Spleen (tissue), 11 donors: ENCODE measurements at regions not wholly inside any gene's neighbourhood (a gene's known extent, or its start where the extent isn't known, plus 50 kb on each side); places are given as distances from the start of the nearest gene placed in this dataset.

Experiments
- DNase-seq: peaks from one replicate; pipeline ENCODE4 v3.0.0-alpha.2; 2020
- H3K27ac ChIP-seq, 8 donors: fragments of 200-600 bp; sonication (generic) in 7 of 8; 1 replicate in 4 of 8; 2 replicates in 4 of 8; pipeline versions ENCODE4 v1.5.0 to v1.8.0; 2016 to 2021; ENCODE audit warnings: inconsistent platforms in 4 of 8, mild to moderate bottlenecking in 4 of 8, moderate library complexity in 1 of 8
- H3K27me3 ChIP-seq, 7 donors: fragments of 200-600 bp; sonication (generic) in 6 of 7; replicated peaks in 1 of 7; 1 replicate in 4 of 7; 2 replicates in 3 of 7; pipeline versions ENCODE4 v1.5.0 to v1.8.0; 2016 to 2021; ENCODE audit warnings: inconsistent platforms in 3 of 7, mild to moderate bottlenecking in 1 of 7
- H3K36me3 ChIP-seq, 6 donors: fragments of 200-600 bp; sonication (generic) in 5 of 6; 1 replicate in 4 of 6; 2 replicates in 2 of 6; pipeline versions ENCODE4 v1.5.0 to v1.8.0; 2016 to 2021; ENCODE audit warnings: inconsistent platforms in 2 of 6
- H3K4me1 ChIP-seq, 6 donors: fragments of 200-600 bp; sonication (generic) in 5 of 6; 1 replicate in 3 of 6; 2 replicates in 3 of 6; pipeline versions ENCODE4 v1.5.0 to v1.8.0; 2016 to 2021; ENCODE audit warnings: inconsistent platforms in 3 of 6
- H3K4me3 ChIP-seq, 8 donors: fragments of 200-600 bp; sonication (generic) in 7 of 8; 1 replicate in 4 of 8; 2 replicates in 4 of 8; pipeline versions ENCODE4 v1.5.0 to v1.8.0; 2016 to 2021; ENCODE audit warnings: inconsistent platforms in 4 of 8, mild to moderate bottlenecking in 4 of 8, moderate library complexity in 2 of 8
- H3K9me3 ChIP-seq, 8 donors: fragments of 200-600 bp; sonication (generic) in 7 of 8; 1 replicate in 4 of 8; 2 replicates in 4 of 8; pipeline versions ENCODE4 v1.5.0 to v1.8.0; 2016 to 2021; ENCODE audit warnings: inconsistent platforms in 4 of 8
- POLR2A ChIP-seq, 3 donors: fragments of 450-650 bp; IDR thresholded peaks; one replicate each; pipeline ENCODE4 v1.5.1; 2017; ENCODE audit warnings: antibody characterized with exemption in 3 of 3, mild to moderate bottlenecking in 1 of 3
- POLR2AphosphoS5 ChIP-seq, 3 donors: sonication (generic); formaldehyde crosslinking; IDR thresholded peaks; one replicate each; pipeline ENCODE4 v1.5.1; 2017; ENCODE audit warnings: antibody characterized with exemption in 3 of 3
- WGBS, 5 donors: extraction: QIAGEN DNeasy Blood & Tissue Kit in 3 of 5; methylation state at CpG; one replicate each; pipeline versions ENCODE4 v1.1.5 to v1.1.7; 2013 to 2018; 5-methylcytosine and 5-hydroxymethylcytosine counted together
- intact Hi-C: fragments of 100-400 bp; cut with DNase I; formaldehyde crosslinking; loops from one replicate; pipeline ENCODE4 v1.15.0; 2023; ENCODE audit warnings: low total_unique reads
- TF ChIP-seq, protein P1 (sequence below), 11 experiments: fragments of 200-600 bp in 7 of 11; fragments of 450-650 bp in 4 of 11; sonication (generic) in 4 of 11; IDR thresholded peaks in 8 of 11; conservative IDR thresholded peaks in 3 of 11; 1 replicate in 7 of 11; 2 replicates in 4 of 11; pipeline versions ENCODE4 v1.4.0 to v1.8.0; 2016 to 2021; ENCODE audit warnings: antibody characterized with exemption in 11 of 11, inconsistent platforms in 4 of 11, mild to moderate bottlenecking in 1 of 11
- donor health status: healthy with polysubstance abuse.
- donor health status: DM: no; HTN: no; CAD: no; lungs with moderate emphysema.
- donor health status: DM: no; HTN: no; CAD: no.
- donor health status: Bipolar disorder and iron deficiency.
- donor health status: healthy.
- donor health status: DM: no; HTN: no; CAD: no.
- donor health status: DM: yes; HTN: yes; CAD: no.

- 76 to 93% (median 82%) methylated on average over 2 of the region's 2 CpGs for WGBS, 5 donors
- no peak for TF ChIP-seq POLR2A (IDR thresholded peaks at IDR 0.05)
- no peak for TF ChIP-seq POLR2AphosphoS5 (IDR thresholded peaks at IDR 0.05)
- TF ChIP-seq, protein P1, sequence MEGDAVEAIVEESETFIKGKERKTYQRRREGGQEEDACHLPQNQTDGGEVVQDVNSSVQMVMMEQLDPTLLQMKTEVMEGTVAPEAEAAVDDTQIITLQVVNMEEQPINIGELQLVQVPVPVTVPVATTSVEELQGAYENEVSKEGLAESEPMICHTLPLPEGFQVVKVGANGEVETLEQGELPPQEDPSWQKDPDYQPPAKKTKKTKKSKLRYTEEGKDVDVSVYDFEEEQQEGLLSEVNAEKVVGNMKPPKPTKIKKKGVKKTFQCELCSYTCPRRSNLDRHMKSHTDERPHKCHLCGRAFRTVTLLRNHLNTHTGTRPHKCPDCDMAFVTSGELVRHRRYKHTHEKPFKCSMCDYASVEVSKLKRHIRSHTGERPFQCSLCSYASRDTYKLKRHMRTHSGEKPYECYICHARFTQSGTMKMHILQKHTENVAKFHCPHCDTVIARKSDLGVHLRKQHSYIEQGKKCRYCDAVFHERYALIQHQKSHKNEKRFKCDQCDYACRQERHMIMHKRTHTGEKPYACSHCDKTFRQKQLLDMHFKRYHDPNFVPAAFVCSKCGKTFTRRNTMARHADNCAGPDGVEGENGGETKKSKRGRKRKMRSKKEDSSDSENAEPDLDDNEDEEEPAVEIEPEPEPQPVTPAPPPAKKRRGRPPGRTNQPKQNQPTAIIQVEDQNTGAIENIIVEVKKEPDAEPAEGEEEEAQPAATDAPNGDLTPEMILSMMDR (IDR thresholded peaks at IDR 0.05 in 8 of 11, conservative IDR thresholded peaks at IDR 0.05 in 3 of 11), result no peak
- DNase-seq, result no peak
- Histone ChIP-seq H3K4me1 (no peaks in the 10 kb centered on the region), H3K27ac (no peak overlapping the region), H3K27me3 (no peaks in the 10 kb centered on the region), H3K36me3 (no peaks in the 10 kb centered on the region), H3K9me3 (peaks cover 0 to 1% (median 0%) of the 10 kb centered on the region in 8 donors), H3K4me3 (no peak overlapping the region)
- intact Hi-C loops, result no loop called here
Observed at GRCh38 chr12:63323942-63324341, 172.9 kb upstream of the AVPR1A start.

- Histone ChIP-seq H3K36me3 (no peaks in the 10 kb centered on the region), H3K4me3 (no peak overlapping the region), H3K4me1 (no peaks in the 10 kb centered on the region), H3K9me3 (peaks cover 0 to 7% (median 0%) of the 10 kb centered on the region in 8 donors), H3K27me3 (no peaks in the 10 kb centered on the region), H3K27ac (no peak overlapping the region)
- no peak for DNase-seq
- WGBS, 5 donors, result 43 to 88% (median 77%) methylated on average over 2 of the region's 2 CpGs
- intact Hi-C loops, result no loop called here
- TF ChIP-seq POLR2A (IDR thresholded peaks at IDR 0.05), result no peak
- TF ChIP-seq POLR2AphosphoS5 (IDR thresholded peaks at IDR 0.05), result no peak
- TF ChIP-seq, protein P1 (IDR thresholded peaks at IDR 0.05 in 8 of 11, conservative IDR thresholded peaks at IDR 0.05 in 3 of 11), result no peak
Observed at GRCh38 chr12:63321373-63321772, 170.4 kb upstream of the AVPR1A start.

DNA sequence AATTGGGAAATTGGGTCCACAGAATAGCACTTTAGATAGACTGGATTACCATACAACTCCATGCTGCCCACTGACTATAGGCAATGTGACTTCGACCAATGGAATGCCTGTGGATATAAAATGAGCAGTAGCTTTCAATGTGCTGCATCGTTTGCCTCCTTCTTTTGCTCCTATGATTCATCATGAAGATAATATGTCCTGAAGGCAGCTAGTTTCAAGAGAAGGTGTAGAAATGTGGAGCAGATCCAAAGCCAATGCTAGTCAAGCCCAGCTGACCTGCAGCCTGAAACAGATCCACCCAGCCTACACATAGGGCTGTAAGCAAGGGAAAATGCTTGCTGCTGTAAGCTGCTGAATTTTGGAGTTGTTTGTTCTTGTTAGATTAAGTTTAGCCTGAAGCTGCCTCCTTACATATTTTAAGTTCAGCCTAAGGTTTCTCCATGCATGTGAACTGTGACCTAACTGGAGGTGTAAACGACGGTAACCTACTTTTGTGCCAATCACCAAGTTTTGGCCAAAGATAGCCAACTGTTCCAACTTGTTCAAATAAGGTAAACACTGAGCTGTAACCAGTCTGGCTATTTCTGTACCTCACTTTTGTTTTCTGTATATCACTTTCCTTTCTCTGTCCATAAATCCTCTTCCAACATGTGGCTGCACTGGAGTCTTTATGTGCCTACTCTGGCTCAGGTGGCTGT, 169.1 kb upstream of the AVPR1A start:
- Histone ChIP-seq H3K36me3 (no peaks in the 10 kb centered on the region), H3K4me3 (no peak overlapping the region), H3K9me3 (peaks cover 0 to 7% (median 0%) of the 10 kb centered on the region in 8 donors), H3K27ac (no peak overlapping the region), H3K27me3 (no peaks in the 10 kb centered on the region), H3K4me1 (no peaks in the 10 kb centered on the region)
- intact Hi-C loops, result no loop called here
- TF ChIP-seq POLR2AphosphoS5 (IDR thresholded peaks at IDR 0.05) (no peak), POLR2A (IDR thresholded peaks at IDR 0.05) (no peak)
- TF ChIP-seq, protein P1 (IDR thresholded peaks at IDR 0.05 in 8 of 11, conservative IDR thresholded peaks at IDR 0.05 in 3 of 11), result no peak
- no peak for DNase-seq
- 78 to 92% (median 91%) methylated on average over 4 of the region's 4 CpGs for WGBS, 5 donors

- Histone ChIP-seq H3K4me1 (no peaks in the 10 kb centered on the region), H3K9me3 (peaks cover 0 to 7% (median 0%) of the 10 kb centered on the region in 8 donors), H3K36me3 (no peaks in the 10 kb centered on the region), H3K4me3 (no peak overlapping the region), H3K27ac (no peak overlapping the region), H3K27me3 (no peaks in the 10 kb centered on the region)
- intact Hi-C loops, result no loop called here
- DNase-seq, result no peak
- TF ChIP-seq POLR2A (IDR thresholded peaks at IDR 0.05), result no peak
- no peak for TF ChIP-seq POLR2AphosphoS5 (IDR thresholded peaks at IDR 0.05)
- TF ChIP-seq, protein P1 (IDR thresholded peaks at IDR 0.05 in 8 of 11, conservative IDR thresholded peaks at IDR 0.05 in 3 of 11), result no peak
Observed at GRCh38 chr12:63319386-63319785, 168.4 kb upstream of the AVPR1A start.
